HPDE6-E6E7 (cell line): ENCODE measurements at regions not wholly inside any gene's neighbourhood (a gene's known extent, or its start where the extent isn't known, plus 50 kb on each side); places are given as distances from the start of the nearest gene placed in this dataset.
"Not testable (repeated sequence)": the region's sequence is repeated elsewhere in the genome, so short reads cannot be mapped to it uniquely, and the experiment has no call there.

Source experiments
- DNase-seq: peaks from one replicate; pipeline ENCODE4 v3.0.0; 2011; ENCODE audit warnings: missing footprints; ENCODE audit errors: extremely low spot score

GRCh38 chr13:73306688-73307087 lies 247.9 kb downstream of the KLF5 start:
- no peak for DNase-seq

- DNase-seq: no peak
These were observed 245.6 kb downstream of the KLF5 start for GRCh38 chr13:73304442-73304841.

- DNase-seq: peak; percentile 77
These were observed 245.0 kb downstream of the KLF5 start for GRCh38 chr13:73303851-73304250.

- not testable (repeated sequence) for DNase-seq
These were observed 242.8 kb downstream of the KLF5 start for GRCh38 chr13:73301622-73302021.

DNA sequence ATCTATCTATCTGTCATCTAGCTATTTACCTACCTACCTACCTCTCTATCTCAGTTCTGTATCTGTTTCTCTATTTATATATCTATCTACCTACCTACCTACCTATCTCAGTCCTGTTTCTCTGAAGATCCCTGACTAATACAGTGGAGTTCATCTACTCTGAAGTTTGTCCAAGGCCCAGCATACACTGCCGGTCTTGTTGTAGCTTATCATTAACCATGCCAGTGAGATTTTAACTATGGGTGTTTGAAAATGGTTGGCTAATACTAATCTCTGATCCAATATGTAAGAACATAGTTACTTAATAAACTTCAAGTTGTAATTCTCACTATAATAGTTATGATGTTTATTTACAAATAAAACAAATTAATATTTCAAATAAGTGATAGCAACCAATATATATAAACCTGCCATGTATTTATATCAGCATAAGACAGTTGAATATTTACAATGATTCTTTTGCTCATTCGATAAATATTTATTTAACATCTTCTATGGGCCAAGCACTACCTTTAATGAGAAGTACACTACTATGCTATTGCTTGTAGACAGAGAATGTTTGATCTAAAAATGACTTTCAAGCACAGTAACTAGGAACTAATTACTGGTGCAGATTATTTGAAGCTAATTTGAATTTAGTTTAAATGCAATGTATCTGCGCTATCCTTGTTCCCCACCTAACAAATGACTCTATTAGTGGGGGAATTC lies 242.1 kb downstream of the KLF5 start:
- no peak for DNase-seq

GRCh38 chr13:73299787-73300186 lies 241.0 kb downstream of the KLF5 start:
- no peak for DNase-seq

GRCh38 chr13:73293913-73294523 lies 235.2 kb downstream of the KLF5 start:
- DNase-seq: no peak

GRCh38 chr13:73292127-73292526 lies 233.3 kb downstream of the KLF5 start:
- DNase-seq: no peak

- no peak for DNase-seq
These were observed 232.0 kb downstream of the KLF5 start for GRCh38 chr13:73290844-73291243.

DNA sequence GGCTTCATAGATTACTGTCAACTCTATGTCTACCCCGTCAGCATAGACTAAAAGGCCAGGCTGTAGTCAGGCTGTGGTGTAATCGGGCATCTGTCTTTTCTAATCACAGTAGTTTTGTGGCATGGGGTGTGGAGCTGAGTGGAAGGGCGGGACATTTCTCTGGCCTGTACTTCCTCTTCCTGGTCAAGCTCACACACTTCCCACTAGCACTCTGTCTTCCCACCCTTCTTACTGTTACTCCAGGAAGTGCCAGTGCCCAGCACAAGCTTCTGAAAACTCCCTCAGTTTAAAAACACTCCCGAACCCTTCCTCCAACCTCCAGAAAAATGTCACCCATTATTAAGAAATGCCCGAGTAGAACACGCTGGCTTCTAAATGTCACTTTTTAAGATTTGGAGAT lies 229.8 kb downstream of the KLF5 start:
- no peak for DNase-seq

DNA sequence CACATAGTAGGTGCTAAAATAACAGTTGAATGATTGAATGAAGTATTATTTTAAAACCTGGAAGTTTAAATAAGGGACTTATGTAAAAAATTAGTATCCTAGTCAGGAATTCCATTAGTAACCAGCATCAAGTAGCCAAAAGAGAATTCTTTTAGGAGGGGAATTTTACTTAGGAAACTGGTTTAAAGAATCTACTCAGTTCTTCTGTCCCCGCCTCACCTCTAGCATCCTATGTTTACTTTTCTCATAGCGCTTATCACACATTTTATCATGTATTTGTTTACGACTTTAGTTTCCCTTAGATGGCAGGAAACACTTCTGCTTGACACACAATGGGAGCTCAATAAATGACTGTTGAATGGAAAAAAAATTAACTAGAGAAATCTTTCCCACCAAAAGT lies 229.0 kb downstream of the KLF5 start:
- DNase-seq: no peak

GRCh38 chr13:73286942-73287620 lies 228.3 kb downstream of the KLF5 start:
- peak; percentile 78 for DNase-seq

- DNase-seq: no peak
These were observed 227.4 kb downstream of the KLF5 start for GRCh38 chr13:73286177-73286576.

GRCh38 chr13:73284081-73284874 lies 225.5 kb downstream of the KLF5 start:
- no peak for DNase-seq

- DNase-seq: no peak
These were observed 224.8 kb downstream of the KLF5 start for GRCh38 chr13:73283636-73284035.

DNA sequence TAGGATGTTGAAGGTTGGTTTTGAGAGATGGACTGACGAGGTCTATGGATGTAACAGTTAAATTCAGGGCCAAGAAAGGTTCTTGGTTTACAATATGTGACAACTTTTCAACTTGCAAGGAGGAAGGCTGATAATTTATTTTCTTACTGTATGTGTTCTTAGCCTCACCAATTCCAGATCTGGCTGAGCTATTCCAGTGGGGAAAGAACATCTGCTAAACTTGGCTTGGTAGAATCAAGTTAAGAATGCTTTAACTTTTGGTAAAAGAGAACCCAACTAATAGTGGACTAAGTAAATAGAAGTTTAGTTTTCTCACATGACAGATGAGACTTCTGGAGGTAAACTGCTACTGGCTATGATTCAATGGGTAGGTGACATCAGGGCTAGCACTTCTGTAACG lies 222.9 kb downstream of the KLF5 start:
- DNase-seq: no peak

GRCh38 chr13:73278186-73278585 lies 219.4 kb downstream of the KLF5 start:
- no peak for DNase-seq

GRCh38 chr13:73275163-73275562 lies 216.4 kb downstream of the KLF5 start:
- DNase-seq: no peak

DNA sequence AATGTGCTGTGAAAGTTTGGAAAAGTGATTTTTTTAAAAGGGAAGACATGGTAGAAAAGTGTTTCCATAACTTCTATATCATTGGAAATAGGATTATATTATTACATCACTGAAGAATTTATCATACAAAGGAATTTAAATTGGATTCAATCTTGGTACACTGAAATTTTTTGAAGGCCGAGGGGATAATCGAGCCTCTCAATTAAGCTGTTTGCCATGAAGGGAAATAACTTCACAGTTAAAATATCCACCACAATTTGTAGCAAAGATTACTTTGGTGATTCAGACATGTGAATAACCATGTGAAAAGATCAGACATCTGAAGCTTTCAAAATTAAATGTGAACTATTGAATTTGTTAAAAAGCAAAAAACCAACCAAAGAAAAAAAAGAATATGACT lies 215.3 kb downstream of the KLF5 start:
- DNase-seq: no peak

DNA sequence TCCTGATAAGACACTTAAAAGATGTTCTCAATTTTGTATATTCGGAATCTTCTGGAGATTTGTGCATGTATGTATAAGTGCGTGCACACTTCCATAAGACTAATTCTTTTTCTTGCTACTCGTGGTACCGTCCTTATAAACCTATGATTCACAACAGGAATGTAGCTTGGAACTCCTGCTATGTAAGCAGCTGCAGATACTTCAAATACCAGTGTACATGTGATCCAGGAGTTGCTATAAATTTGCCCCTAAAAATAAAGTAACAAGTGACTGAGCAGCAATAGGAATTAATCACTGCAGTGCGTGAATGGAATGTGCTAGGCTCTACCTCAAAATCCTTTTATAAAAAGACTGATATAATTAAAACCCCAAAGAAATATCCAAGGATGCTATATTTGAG lies 214.9 kb downstream of the KLF5 start:
- no peak for DNase-seq

DNA sequence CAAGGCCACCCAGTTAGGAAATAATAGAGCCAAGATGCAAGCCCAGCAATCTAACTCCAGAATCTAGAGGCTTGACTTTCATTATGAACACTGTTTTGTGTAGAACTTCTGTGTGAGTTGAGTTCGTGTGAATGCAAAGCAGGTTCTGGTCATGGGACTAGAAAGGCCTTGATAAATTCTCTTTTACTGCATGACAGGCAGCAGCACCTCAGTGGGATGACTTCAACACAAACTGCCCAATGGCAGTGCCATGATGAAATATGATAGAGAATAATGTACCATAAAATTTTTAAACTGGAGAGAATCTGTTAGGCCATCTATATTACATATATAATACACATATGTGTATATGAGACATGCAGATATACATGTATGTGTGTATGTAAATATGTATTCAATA lies 214.5 kb downstream of the KLF5 start:
- DNase-seq: no peak

GRCh38 chr13:73272831-73273230 lies 214.0 kb downstream of the KLF5 start:
- no peak for DNase-seq
